Heart left ventricle (tissue), 16 donors: ENCODE measurements at regions not wholly inside any gene's neighbourhood (a gene's known extent, or its start where the extent isn't known, plus 50 kb on each side); places are given as distances from the start of the nearest gene placed in this dataset.
"Not testable (repeated sequence)": the region's sequence is repeated elsewhere in the genome, so short reads cannot be mapped to it uniquely, and the experiment has no call there.

Experiments used
- ATAC-seq, 4 donors: fragments of 200-7000 bp; cut with Tn5 transposase; one replicate each; pipeline ENCODE4 v1.9.1; 2020 to 2022; ENCODE audit warnings: moderate library complexity in 4 of 4, mild to moderate bottlenecking in 3 of 4, moderate number of reproducible peaks in 1 of 4
- DNase-seq, 5 donors: peaks; one replicate each; pipeline ENCODE4 v3.0.0-alpha.2; 2020
- H3K27ac ChIP-seq, 12 donors: fragments of 200-600 bp; sonication (generic) in 4 of 12; one replicate each; pipeline versions ENCODE4 v1.5.0 to v1.8.0; 2016 to 2022; ENCODE audit warnings: mild to moderate bottlenecking in 2 of 12
- H3K27me3 ChIP-seq, 9 donors: fragments of 200-600 bp; sonication (generic) in 2 of 9; one replicate each; pipeline versions ENCODE4 v1.5.1 to v1.8.0; 2016 to 2022; ENCODE audit warnings: mild to moderate bottlenecking in 3 of 9
- H3K36me3 ChIP-seq, 9 donors: fragments of 200-600 bp; sonication (generic) in 2 of 9; one replicate each; pipeline versions ENCODE4 v1.5.0 to v1.8.0; 2018 to 2022; ENCODE audit warnings: mild to moderate bottlenecking in 2 of 9
- H3K4me1 ChIP-seq, 12 donors: fragments of 200-600 bp; sonication (generic) in 4 of 12; one replicate each; pipeline versions ENCODE4 v1.5.0 to v1.8.0; 2016 to 2022; ENCODE audit warnings: mild to moderate bottlenecking in 3 of 12
- H3K4me3 ChIP-seq, 12 donors: fragments of 200-600 bp; sonication (generic) in 4 of 12; one replicate each; pipeline versions ENCODE4 v1.5.0 to v1.8.0; 2017 to 2022; ENCODE audit warnings: mild to moderate bottlenecking in 9 of 12, moderate library complexity in 4 of 12
- H3K9me3 ChIP-seq, 12 donors: fragments of 200-600 bp; sonication (generic) in 4 of 12; one replicate each; pipeline versions ENCODE4 v1.5.0 to v1.8.0; 2016 to 2022; ENCODE audit warnings: mild to moderate bottlenecking in 1 of 12
- CTCF ChIP-seq, 12 donors: fragments of 200-600 bp; sonication (generic) in 4 of 12; IDR thresholded peaks; one replicate each; pipeline versions ENCODE4 v1.5.0 to v1.8.0; 2018 to 2022; ENCODE audit warnings: antibody characterized with exemption in 12 of 12, mild to moderate bottlenecking in 5 of 12
- POLR2A ChIP-seq, 2 donors: fragments of 450-650 bp; IDR thresholded peaks; one replicate each; pipeline ENCODE4 v1.6.1; 2017; ENCODE audit warnings: antibody characterized with exemption in 2 of 2, mild to moderate bottlenecking in 2 of 2, moderate library complexity in 2 of 2
- WGBS, 4 donors: extraction: QIAGEN DNeasy Blood & Tissue Kit in 2 of 4; methylation state at CpG; one replicate each; pipeline versions ENCODE4 v1.1.5 to v1.1.7; 2013 to 2018; 5-methylcytosine and 5-hydroxymethylcytosine counted together
- intact Hi-C, 10 donors: fragments of 100-400 bp; cut with DNase I; formaldehyde crosslinking; loops; one replicate each; pipeline versions ENCODE4 v1.11.1 to v1.14.2; 2022
- donor health status: ischemic (EF 13 %, LVEDD 7.1; RV severe dilation, severe dysfunction).
- donor health status: healthy with polysubstance abuse.
- donor health status: DM: no; HTN: yes; CAD: no.
- donor health status: DM: no; HTN: no; CAD: no.
- donor health status: ischemic (EF 25% LVEDD 6.9; RV normal size, moderate dysfunction).
- donor health status: ischemic (EF 25% LVEDD 5.7; RV mildly dilated, moderate dysfunction).
- donor health status: healthy.
- donor health status: DM: yes; HTN: yes; CAD: no.
- donor health status: ischemic (EF 35%, LVEDD 5.7; RV mildly dilated, moderate dysfunction).
- donor health status: nonischemic (EF 11% LVEDD 7.7; RV severe dilation, severe dysfunction).
- donor health status: DM: yes; HTN: yes; CAD: no.
- donor health status: PGD.
- donor health status: ischemic (EF 29% LVEDD 5.4; RV normal size, mild dysfunction).
- donor health status: nonischemic (EF 23%, LVEDD 6.1; RV moderate dilation, normal function).

DNA sequence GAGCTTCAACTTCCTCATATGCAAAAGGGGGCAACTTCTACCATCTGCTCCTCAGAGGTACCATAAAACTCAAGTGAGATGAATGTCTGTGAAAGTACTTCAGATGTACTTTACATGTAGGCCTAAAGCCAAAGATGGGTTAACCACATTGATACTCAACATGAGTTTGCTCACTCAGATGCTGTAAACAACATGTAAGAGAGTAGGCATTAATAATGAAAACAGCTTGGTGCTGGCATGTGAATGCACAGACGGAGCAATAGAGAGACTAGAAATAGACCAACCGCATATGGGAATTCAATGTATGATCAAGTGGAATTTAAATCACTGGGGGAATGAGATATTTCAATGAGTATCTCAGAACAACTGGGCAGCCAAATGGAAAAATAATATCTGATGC, 143.8 kb upstream of the CDYL start:
- ATAC-seq (no peak), DNase-seq (no peak)
- no peaks in the 10 kb centered on the region for H3K36me3 ChIP-seq
- WGBS, 4 donors: 62 to 67% (median 64%) methylated on average over 2 of the region's 2 CpGs
- no peak overlapping the region for H3K4me3 ChIP-seq
- H3K27me3 ChIP-seq: no peaks in the 10 kb centered on the region
- intact Hi-C loops: no loop called here
- TF ChIP-seq CTCF (IDR thresholded peaks at IDR 0.05) (no peak), POLR2A (IDR thresholded peaks at IDR 0.05) (no peak)
- no peaks in the 10 kb centered on the region for H3K4me1 ChIP-seq
- H3K27ac ChIP-seq: no peak overlapping the region
- peaks cover 0 to 33% (median 18%) of the 10 kb centered on the region in 12 donors for H3K9me3 ChIP-seq

DNA sequence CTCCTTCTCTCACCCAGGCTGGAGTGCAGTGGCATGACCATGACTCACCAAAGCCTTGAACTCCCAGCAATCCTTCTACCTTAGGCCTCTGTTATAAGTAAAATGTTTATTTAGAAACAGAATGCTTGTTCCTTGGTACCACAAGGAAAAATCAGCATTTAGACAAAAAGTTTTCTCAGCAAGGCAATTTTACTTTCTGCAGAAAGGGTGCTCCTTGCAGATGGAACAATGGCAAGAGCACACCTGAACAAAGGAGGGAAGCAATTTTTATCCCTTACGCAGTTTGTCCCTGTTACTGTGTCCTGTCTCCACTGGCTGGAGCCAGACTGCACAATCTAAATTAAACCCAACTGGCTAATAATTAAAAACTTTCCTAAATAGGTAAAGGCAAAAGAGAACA, 146.4 kb upstream of the CDYL start:
- 97 to 100% (median 98%) methylated on average over 1 of the region's 1 CpG for WGBS, 4 donors
- H3K27me3 ChIP-seq, DNase-seq, H3K4me1 ChIP-seq, ATAC-seq, H3K36me3 ChIP-seq, H3K27ac ChIP-seq, H3K4me3 ChIP-seq, intact Hi-C loops: not testable (repeated sequence)
- peaks cover 0 to 33% (median 18%) of the 10 kb centered on the region in 12 donors for H3K9me3 ChIP-seq

DNA sequence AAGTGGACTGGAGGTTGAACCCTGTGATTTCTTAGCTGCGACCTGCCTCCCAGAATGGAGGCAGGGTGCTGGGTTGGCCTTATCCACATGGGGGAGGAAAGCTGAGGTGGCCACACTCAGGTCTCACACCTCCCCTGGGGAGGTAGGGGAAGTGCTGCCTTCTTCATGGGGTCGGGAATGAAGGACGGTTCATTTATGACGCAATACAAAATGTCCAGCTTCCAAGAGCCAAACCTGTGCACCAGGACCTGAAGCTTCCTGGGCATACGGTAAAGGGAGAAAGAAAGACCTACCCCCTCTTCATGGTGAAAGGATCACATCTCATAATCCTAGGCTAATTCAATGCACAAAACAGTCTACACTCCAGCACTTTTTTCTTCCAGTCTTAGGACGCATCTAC, 150.6 kb upstream of the CDYL start:
- Histone ChIP-seq H3K27ac (no peak overlapping the region), H3K4me3 (no peak overlapping the region), H3K27me3 (no peaks in the 10 kb centered on the region), H3K9me3 (peaks cover 0 to 24% (median 18%) of the 10 kb centered on the region in 12 donors), H3K36me3 (no peaks in the 10 kb centered on the region), H3K4me1 (no peaks in the 10 kb centered on the region)
- 85 to 94% (median 87%) methylated on average over 6 of the region's 6 CpGs for WGBS, 4 donors
- intact Hi-C loops: no loop called here
- DNase-seq (no peak), ATAC-seq (no peak)
- TF ChIP-seq POLR2A (IDR thresholded peaks at IDR 0.05): no peak
- no peak for TF ChIP-seq CTCF (IDR thresholded peaks at IDR 0.05)

DNA sequence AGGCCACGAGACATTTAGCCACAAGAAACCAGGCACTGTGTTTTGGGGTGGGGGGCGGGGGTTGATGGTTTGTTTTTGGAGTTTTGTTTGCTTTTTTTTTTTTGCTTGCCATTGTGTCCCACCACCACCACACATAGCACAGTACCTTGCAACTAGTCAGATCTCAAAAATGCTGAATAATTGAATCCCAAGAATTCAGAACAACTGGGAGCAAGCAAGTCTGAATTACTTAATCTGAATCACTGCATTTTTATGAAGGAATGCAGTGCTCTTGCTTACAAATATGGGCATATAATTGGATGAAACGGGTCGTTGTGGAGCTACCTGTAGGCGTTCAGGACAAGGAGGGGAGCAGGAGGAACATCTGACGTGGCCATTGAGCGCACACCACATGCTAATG, 151.5 kb upstream of the CDYL start:
- Histone ChIP-seq H3K9me3 (peaks cover 0 to 15% (median 11%) of the 10 kb centered on the region in 12 donors), H3K27ac (no peak overlapping the region), H3K27me3 (no peaks in the 10 kb centered on the region), H3K4me1 (no peaks in the 10 kb centered on the region), H3K36me3 (no peaks in the 10 kb centered on the region), H3K4me3 (no peak overlapping the region)
- DNase-seq (no peak), ATAC-seq (no peak)
- intact Hi-C loops: no loop called here
- 91 to 93% (median 92%) methylated on average over 7 of the region's 7 CpGs for WGBS, 4 donors
- no peak for TF ChIP-seq POLR2A (IDR thresholded peaks at IDR 0.05)
- TF ChIP-seq CTCF (IDR thresholded peaks at IDR 0.05): no peak
